Activated T-cell treated with anti-CD3 and anti-CD28 coated beads, Interleukin-2, amount 50 U/mL, for 48 hours (primary cell): ENCODE measurements at regions not wholly inside any gene's neighbourhood (a gene's known extent, or its start where the extent isn't known, plus 50 kb on each side); places are given as distances from the start of the nearest gene placed in this dataset.
A peak's percentile ranks its signal among the peaks of the same experiment; 100 is the strongest.

Experiments
- DNase-seq, 2 experiments: peaks; one replicate each; pipeline ENCODE4 v3.0.0-alpha.2; 2020

DNA sequence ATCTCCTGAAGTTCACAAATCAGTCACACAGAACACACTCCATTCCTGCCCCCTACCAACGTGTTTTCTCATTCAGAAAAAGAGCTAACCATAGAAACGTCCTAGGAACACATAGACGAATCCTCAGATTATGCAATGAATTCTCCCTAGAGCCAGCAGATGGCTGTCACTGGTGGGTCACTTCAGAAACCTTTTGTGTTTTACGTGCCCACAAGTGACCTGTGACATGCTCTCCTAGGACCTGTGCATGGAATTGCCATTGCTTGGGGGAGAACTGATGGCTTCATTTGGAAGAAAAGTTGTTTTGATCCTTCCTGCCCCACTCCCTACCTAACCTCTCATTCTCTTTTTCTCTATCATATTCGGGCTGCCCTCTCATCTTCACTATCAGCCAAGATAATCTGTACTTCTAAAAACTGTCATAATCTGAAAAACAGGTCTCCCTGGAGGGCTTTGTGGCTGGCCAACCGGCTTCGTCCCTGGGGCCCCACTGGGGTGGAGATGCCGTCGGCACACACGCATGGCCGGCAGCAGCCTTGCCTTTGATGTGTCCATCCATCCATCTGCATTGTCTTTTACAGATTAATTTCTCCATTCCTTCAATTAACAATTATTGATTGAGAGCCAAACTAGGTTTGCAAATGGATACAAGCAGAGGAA lies 144.1 kb upstream of the SERP2 start:
- no peak for DNase-seq

DNA sequence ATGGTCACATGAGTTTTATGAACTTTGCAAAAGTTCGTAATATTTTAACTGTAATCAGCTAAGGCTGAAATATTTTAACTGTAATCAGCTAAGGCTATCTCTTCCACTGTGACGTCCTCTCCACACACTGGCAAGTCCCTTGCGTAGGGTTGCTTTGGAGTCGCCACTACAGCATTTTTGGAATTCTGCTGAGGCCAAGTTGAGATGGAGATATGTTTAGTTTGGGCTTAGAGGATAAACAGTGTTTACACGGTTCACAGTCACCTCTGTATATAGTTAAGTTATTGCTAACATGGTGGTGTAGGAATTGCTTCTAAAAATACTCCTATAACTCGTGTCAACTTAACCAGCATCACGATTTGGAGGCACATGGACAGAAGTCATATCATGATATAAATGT lies 143.6 kb upstream of the SERP2 start:
- DNase-seq = no peak

DNA sequence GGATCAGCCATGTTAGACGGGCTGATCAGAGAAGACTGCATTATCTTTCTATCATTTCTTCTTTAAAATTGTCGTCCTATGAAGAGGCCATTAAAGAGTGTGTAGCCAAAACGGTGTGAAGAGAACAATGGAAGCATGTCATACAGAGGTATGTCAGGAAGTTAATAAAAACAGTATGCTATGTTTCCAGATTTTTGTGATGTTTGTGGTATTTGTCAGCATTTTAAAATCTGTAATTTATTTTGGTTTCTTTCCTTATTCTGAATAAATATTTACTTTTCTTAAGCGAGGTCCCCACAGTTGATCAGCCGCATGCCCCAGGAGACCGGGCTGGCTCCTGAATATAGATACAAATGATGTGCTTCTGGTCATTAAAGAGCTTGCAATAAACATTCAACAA lies 142.9 kb upstream of the SERP2 start:
- DNase-seq = no peak

DNA sequence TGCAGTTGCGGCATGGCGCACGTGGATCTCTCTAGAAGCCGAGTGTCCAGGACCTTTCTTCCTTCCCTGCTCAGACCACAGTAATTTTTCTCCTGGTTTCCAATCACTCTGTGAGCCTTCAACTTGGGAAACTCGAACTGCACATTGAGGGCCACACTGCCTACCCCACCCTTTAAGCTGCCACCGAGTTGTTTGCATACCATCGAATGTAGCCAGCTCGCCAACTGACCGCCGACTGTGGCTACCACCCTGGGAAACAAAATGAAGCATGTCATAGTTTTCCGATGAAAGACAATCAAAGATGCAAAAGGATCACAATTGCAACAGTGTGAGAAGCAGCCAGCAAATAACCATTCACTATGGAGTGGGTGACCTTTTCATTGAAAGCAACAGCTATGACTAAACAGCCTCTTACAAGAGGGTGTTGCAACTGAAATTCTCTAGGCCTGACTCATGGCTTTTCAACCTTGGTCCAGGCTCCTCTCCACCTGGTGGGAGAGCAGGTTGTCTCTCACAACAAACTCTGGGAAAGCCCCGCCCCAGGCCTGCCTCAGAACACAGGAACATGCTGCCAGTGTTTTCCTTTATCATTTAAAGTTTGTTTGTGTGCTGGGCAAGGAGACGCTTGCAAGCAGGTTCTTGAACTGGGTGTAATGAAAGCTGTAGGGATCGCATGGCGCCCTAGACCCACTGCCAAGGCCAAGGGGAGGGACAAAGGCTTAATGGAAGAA lies 141.7 kb upstream of the SERP2 start:
- DNase-seq = peak in 1 of 2 experiments; percentile 27

DNA sequence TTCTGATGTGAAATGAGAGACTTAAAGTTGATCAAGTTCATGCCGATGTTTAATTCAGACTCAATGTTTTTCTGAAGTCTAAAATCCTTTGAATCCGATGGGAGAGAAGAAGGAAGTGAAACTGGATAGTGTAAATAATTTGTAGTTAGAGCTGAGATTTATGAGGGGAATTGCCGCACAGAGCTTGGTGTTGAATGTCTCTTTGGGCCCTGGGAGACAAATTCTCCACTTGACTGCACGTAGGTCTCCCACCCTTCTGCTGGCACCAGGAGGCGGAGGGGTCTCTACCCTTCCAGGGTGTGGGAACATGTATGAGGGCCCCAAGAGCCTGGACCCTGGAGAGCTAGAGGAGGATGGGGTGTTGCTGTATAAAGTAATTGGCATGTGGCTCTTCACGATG lies 140.8 kb upstream of the SERP2 start:
- DNase-seq = no peak

DNA sequence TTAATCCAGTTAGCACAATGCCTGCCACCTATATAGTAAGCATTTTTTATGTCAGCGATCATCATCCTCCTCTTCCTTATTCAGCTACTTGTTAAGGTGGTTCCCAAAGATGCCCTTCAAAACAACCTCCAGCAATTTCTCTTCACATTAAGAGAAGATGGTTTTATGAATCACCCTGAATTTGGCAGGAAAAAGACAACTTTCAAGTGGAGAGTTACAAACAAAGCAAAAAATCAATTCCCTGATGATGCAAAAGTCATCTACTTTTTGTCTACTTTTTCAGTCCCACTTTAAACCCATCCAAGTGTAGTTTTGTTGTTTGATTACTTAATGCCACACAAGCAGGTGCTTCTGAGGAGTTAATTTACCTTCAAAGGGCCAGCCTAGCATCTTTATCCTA lies 139.1 kb upstream of the SERP2 start:
- DNase-seq = no peak

DNA sequence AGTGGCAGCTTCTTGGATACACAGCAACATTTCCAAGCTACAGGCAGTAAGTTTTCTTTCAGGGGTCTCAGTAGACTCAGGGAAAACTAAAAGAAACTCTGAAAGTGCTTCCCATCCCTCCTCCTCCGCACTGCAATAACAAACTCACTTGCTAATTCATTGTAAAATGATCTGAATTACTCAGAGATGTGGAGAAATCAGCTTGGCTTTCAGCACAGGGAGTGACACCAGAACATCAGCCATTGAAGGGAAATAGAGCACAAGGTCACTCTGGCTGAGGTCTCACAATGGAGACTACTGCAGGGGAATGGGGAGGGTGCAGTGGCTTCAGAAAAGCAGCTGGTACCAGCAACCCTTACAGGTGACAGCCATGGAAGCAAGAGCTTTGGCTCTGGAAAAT lies 137.3 kb upstream of the SERP2 start:
- no peak for DNase-seq

DNA sequence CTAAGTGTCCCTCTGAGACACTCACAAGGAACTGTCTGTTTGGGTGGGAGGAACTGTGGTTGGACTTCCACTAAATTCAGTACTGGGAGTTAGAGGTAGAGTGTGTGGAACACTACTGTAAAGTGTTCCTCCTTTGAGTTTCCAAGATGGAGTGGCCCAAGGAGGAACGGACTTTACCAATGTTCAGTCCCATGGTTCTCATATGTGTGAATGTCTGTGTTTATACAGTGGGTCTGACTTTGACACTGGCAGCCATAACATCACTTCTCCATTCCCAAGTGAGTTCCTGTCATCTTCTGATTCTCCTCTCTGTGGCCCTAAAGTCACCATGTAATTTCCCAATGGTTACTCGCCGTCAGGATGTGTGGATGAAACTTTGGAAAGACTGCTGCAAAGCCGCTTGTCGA lies 136.8 kb upstream of the SERP2 start:
- DNase-seq = no peak

DNA sequence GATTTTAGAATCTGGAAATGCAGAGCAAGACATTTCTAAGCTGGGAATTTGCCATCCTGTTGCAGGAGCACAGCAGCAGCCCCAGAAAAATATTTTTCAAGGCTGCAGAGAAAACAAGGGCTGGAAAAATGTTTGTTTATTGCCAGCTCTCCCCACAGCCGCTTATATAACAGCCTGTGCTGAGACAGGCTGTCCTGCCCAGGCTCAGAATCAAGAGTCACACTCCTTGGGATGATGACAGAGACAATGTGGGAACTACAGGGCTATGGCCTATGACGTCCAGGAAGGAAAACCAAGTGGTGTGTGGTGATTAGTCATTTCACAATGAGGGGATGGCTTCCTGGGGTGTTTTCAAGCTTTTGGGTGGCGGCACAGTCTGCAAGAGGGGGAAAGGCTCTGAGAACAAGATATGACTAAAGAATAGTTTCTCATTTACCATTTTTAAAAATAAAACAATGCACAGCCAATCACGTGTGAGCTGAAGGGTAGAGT lies 136.3 kb upstream of the SERP2 start:
- peak; percentile 32 to 35 for DNase-seq

DNA sequence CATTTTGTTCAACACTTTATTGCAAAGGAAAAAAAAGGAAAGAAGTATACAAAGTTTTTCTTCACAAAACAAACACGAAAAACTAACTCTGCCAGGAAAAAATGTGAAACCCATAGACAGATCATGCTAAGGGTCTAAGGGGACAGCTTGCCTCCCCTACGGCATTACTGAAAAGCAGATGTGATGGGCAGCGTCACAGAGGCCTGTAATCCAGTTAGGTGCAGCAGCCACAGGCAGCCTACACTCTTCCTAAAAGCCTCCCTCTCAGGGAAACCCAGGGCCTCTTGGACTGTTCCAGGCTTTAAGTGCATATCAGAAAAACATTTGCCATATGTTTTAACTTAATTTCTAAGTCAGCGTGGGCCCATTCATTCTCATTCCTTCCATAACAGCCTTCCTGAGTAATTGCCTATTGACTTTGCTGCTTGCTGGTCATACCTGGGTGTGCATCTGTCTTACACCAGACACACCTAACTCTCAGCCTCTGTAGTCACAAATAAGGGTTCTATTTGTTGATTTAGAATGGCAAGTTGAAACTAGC lies 135.7 kb upstream of the SERP2 start:
- no peak for DNase-seq

DNA sequence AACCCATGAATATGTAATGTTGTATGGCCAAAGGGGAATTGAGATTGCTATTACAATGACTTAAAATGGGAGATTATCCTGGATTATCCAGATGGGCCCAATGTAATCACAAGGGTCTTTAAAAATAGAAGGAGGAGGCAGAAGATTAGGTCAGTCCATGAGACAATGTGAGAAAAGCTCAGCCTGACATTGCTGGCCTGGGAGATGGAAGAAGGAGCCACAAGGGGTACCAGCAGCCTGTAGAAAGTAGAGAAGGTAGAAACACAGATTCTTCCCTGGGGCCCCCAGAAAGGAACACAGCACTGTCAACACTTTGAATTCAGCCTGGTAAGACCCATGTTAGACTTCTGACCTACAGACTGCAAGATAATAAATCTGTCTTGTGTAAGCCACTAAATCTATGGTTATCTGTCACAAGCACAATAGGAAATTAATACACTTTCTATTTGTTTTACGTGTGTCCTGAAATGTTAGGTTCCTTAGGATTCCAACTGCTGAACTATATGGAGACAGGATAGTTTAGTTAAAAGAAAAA lies 132.9 kb upstream of the SERP2 start:
- no peak for DNase-seq

DNA sequence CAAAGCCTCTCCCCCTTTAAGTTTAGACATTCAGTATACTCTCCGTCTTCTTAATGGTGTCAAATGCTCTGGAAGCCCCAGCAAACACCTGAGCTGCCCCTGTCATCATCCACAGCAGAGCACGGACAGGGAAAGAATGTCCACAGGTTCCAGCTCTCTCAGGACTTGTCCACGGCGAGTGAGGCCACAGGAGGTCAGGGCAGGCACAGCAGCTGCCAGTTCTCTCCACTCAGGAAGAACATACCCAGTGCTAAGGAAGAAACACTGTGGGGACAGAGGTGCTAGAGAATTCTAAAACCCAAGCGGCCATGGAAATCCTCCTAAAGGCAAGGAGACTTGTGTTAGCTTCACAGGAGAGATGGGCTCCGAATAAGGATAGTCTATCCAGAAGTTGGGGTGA lies 132.0 kb upstream of the SERP2 start:
- DNase-seq = no peak

DNA sequence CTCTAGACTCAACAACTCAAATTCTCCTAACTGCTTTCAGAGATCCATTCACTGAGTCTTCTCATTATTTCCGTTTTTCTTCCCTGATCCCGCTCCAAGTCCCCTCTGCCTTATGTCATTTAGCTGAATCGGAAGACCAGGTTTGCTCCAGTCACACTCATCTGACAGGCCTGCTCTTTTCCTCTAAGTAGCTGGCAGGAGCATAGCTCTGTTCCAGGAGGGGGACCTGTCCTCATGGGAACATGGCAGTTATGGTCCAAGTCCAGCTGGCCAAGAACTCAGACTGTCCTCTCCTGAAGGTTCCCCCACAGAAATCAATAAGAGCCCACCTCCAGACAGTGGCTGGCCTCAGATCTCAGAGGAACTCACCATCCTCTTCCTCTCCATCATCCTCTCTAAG lies 130.9 kb upstream of the SERP2 start:
- no peak for DNase-seq

DNA sequence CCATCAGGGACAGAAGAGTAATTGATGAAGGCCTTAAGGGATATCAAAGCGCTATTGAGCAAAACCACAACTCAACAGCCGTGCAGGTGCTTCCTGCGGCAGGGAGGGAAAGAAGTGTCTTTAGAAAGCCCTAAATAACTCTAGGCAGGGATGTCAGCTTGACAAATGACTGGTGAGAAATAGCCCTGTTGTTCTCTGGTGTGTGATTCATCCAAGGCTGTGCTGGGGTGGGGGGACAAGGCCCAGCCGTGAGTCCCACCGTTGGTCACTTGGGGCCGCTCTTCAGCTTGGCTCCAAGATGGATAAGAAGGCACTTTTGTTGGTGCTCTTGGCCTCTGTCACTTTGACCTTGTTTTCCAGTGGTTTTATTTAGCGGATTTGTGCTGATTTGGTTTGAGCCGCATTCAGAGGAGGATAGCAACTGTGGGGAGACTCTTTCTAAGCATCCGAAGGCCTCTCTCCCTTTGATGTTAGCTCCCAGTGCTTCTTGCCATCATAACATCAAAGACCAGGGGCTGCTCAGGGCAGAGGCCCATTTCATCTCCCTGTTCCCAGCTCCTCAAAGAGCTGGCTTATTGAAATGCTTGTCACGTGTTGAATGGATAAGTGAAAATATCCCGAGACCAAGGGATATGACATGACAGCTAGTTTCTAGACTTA lies 130.3 kb upstream of the SERP2 start:
- peak; percentile 23 to 29 for DNase-seq

DNA sequence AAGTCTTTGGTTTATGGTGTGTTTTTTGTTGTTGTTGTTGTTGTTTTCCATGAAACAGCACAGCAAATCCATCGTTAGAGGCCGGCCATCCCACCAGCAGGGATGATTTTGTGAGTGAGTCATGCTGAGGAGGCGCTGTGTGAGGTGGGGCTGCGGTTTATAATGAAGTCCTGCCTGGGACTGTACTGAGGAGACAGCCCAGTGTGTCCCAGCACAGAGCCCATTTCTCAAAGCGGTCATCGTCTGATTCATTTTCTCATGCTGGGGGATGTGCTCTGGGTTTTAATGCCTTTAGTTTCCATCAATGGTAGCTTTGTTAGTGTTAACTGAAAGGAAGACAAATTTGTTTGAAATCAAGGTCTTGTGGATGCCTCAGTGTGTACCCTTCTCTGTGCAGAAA lies 129.3 kb upstream of the SERP2 start:
- no peak for DNase-seq

DNA sequence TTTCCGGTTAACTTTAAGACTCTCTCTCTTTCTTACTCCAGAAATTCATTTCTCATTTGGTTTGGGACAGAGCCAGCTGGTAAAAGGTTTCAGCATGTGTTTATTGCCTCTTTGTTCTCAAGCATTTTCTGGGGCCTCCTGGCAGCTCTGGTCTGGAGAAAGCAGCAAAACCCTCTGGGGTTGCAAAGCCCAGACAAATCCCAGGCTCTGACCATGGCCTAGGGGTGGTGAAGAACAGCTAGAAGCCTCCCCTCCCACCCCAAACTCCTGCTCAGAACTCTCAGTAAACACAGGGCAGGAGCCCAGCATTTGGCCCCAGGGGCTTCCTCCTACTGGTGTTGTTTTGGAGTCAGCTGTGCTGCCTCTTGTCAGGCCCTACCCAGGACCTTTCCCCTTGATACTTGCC lies 124.2 kb upstream of the SERP2 start:
- no peak for DNase-seq

DNA sequence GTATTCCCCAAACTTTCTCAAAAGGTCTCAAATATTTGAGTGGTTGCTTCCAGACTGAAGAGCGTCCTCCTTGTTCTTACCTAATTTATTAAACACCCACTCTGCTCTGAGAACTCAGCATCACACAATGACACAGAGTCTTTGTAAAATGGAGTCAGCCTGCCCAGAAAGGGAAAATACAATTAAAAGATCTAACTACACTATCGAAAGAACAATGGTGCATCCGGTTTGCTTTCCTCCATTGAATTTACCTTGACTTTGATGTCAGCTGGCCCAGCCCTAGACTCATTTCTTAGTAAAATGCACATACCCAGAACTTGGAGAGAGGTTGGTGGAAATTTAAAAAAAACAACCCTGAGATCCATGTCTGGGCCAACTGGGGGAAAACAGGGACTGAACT lies 120.7 kb upstream of the SERP2 start:
- DNase-seq = no peak

DNA sequence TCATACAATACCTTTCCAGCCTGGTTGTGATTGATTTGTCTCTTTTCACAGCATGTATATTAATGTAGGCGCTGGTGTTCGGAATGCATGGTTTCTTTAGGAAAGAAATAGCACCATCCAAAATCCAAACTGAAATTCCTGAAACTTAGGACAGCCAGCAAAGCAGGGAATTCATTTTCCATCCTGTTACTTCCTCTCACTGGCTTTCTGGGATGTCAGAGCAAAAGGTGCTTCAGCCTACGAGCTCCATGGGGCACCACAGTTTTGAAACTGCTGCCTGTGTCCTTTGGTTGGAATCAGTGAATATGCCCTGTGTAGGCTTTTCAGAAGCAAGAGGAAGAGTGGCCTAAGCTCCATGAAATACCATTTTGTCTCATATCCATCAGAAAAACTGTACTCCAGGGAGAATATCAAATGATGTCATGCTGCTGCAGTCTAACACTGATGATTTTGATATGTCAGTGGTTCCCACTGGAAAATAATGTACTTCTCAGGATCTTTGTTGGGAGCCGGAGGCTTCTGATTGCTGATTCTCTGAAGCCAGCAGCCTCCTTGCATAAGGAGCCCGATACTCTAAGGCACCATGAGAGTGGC lies 117.8 kb upstream of the SERP2 start:
- DNase-seq = no peak

DNA sequence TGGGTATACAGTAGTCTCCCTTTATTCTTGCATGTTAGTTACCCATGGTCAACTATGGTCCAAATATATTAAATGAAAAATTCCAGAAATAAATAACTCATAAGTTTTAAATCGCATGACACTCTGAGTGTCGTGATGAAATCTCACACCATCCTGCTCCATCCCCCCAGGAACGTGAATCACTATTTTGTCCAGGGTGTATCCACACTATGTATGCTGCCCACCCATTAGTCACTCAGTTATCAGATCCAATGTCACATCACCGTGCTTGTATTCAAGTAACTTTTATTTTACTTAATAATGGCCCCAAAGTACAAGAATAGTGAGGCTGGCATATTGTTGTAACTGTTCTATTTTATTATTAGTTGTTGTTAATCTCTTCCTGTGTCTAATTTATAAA lies 115.8 kb upstream of the SERP2 start:
- no peak for DNase-seq

DNA sequence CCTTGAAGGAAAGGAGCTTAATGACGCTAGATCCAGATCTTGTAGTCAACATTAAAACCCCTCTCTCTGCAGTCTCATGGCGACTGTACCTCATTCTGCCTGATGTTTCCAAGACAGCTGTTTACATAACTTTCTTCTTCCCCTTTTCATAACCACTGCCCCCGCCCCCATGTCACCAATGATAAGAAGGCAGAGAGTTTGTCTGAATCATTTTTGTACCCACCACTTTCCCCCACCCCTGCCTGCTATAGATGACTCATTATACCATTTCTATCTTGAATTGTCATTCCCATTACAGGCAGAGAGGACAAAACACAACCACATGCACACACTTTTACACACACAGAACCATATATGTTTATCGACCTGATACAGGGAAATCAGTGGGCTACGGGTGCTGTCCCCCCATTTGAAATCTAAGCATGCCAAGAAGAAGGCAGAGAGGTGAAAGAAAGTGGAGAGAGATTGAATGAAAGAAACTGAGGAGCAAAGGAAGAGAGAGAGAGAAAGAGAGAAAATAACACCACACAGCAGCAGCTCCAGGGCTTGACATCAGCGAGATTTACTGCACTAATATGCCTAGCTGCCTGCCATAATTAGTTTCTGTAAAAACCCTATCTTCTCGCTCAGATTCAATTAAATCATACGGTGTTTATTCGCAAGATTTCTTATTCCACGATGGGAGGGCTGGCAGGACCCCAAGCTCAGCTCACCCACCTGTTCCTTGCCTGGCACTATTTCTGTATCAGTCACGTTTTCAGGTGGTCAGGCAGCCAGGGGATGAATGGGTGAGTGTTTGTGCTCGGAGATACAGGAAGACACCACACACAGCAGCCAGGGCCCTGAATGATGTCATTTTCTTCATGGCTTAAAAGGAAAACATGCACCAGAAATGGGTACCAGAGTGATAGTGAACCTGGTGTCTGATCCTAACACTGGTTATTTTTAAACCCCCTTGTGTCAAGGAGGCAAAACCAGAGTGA lies 114.3 kb upstream of the SERP2 start:
- DNase-seq = peak; percentile 80 to 83

DNA sequence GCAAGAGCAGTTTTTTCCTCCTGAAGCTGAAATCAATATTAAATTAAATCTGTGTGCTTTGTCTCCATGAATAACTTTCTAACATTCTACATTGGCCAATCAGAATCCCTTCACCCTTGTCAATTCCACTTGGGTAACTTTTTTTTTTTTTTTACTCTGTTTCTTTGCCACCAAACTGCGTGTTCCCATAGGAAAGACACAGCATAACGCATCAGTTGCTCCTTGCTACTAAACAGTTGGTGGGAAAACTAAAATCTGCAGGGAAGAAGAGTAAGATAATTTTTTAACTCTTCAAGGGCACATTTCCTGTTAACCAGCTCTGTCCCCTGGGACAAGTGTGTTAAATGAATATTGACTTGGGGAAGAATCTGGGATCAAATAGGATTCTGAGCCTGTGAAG lies 113.3 kb upstream of the SERP2 start:
- no peak for DNase-seq
